NCI-H774 (cell line): ENCODE measurements at regions not wholly inside any gene's neighbourhood (a gene's known extent, or its start where the extent isn't known, plus 50 kb on each side); places are given as distances from the start of the nearest gene placed in this dataset.
"Not testable (repeated sequence)": the region's sequence is repeated elsewhere in the genome, so short reads cannot be mapped to it uniquely, and the experiment has no call there.

Experiments used
- DNase-seq: peaks from one replicate; lab custom pipeline; 2025; lab: John Stamatoyannopoulos, UW

GRCh38 chr7:65800890-65801341, 72.0 kb upstream of the VKORC1L1 start:
- DNase-seq: no peak

DNA sequence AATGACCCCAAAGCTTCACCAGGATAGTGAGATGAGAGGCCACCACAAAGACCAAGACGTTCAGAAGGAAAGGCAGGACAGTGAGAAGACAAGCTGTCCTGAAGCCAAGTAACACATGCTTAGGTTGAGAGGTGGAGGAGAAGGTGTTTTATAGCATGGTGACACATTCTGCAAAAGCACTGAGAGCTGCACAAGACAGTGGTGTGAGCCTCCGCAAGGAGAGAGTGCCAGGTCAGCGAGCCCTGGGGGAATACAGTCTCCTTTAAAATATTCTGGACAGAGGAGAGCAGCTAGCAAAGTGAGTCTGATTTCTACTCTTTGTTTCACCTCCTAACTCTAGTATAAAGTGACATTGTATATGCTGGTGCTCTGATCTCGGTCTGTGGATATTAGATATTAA, 68.0 kb upstream of the VKORC1L1 start:
- no peak for DNase-seq

DNA sequence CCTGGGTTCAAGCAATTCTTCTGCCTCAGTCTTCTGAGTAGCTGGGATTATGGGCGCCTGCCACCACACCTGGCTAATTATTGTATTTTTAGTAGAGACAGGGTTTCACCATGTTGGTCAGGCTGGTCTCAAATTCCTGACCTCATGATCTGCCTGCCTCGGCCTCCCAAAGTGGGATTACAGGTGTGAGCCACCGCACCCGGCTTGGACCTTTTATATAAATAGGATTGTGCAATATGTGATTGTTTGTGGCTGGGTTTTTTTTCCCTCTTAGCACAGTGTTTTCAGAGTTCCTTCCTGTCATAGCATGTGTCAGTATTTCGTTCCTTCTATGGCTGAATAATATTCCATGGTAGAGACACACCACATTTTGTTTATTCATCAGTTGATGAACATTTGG, 65.8 kb upstream of the VKORC1L1 start:
- DNase-seq: not testable (repeated sequence)

DNA sequence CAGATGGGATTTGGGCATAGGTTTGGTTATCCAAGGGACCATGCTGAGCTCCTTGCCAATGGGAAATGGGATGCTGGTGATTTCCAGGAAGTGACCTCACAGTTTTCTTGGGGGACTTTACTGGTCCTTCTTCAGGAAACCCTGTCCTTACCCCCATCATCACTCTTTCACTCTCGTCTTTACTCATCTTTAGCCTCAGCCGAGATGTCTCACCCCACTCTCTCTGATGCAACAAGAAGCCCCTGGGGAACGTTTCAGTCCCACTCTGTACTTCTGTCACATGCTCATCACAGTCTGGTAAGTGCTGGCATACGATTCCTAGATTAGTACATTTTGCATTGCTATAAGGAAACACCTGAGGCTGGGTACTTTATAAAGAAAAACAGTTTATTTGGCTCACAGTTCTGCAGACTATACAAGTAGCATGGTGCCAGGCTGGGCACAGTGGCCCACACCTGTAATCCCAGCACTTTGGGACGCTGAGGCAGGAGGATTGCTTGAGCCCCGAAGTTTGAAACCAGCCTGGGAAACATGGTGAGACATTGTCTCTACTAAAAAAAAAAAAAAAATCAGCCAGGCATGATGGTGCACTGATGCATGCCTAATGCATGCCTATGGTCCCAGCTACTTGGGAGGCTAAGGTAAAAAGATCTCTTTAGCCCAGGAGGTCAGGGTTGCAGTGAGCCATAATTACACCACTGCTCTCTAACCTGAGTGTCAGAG, 63.5 kb upstream of the VKORC1L1 start:
- no peak for DNase-seq

GRCh38 chr7:65809982-65810288, 62.9 kb upstream of the VKORC1L1 start:
- DNase-seq: no peak

GRCh38 chr7:65812281-65812680, 60.6 kb upstream of the VKORC1L1 start:
- no peak for DNase-seq

DNA sequence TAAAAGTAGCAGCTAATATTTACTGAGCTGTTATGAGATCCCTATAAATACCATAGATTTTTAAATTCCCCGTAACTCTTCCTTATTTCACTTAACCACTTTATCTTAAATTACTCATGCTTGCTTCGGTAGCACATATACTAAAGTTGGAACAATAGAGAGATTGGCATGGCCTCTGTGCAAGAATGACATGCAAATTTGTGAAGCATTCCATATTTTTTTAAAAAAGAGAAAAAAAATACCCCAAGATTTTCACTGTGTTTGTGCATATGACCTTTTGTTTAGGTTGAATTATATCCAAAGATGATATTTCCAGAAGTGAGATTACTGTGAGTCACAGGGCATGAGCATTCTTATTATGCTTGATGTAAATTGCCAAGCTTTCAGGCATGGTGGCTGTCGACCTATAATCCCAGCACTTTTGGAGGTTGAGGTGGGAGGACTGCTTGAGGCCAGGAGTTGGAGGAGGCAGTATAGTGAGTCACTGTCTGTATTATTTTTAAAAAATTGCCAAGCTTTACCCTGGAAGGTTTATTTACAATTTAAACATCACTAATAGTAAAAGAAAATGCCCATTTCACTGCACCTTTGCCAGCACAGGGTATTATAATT, 58.2 kb upstream of the VKORC1L1 start:
- not testable (repeated sequence) for DNase-seq

- no peak for DNase-seq
Observed at GRCh38 chr7:65820287-65820950, 52.5 kb upstream of the VKORC1L1 start.
